ENCODE measurements at regions not wholly inside any gene's neighbourhood (a gene's known extent, or its start where the extent isn't known, plus 50 kb on each side); places are given as distances from the start of the nearest gene placed in this dataset.
A peak's percentile ranks its signal among the peaks of the same experiment; 100 is the strongest.
"Not testable (repeated sequence)": the region's sequence is repeated elsewhere in the genome, so short reads cannot be mapped to it uniquely, and the experiment has no call there.

GRCh38 chr3:127441764-127442163 lies 148.8 kb downstream of the TPRA1 start:
- no peak overlapping the region for H3K4me3 Mint-ChIP-seq
- H3K27me3 Mint-ChIP-seq, result peaks cover 13% of the 10 kb centered on the region
- no peak overlapping the region for H3K27ac Mint-ChIP-seq
- H3K4me1 Mint-ChIP-seq (ENCODE audit: unreplicated experiment), result no peaks in the 10 kb centered on the region
- TF ChIP-seq, protein P1, sequence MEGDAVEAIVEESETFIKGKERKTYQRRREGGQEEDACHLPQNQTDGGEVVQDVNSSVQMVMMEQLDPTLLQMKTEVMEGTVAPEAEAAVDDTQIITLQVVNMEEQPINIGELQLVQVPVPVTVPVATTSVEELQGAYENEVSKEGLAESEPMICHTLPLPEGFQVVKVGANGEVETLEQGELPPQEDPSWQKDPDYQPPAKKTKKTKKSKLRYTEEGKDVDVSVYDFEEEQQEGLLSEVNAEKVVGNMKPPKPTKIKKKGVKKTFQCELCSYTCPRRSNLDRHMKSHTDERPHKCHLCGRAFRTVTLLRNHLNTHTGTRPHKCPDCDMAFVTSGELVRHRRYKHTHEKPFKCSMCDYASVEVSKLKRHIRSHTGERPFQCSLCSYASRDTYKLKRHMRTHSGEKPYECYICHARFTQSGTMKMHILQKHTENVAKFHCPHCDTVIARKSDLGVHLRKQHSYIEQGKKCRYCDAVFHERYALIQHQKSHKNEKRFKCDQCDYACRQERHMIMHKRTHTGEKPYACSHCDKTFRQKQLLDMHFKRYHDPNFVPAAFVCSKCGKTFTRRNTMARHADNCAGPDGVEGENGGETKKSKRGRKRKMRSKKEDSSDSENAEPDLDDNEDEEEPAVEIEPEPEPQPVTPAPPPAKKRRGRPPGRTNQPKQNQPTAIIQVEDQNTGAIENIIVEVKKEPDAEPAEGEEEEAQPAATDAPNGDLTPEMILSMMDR (conservative IDR thresholded peaks at IDR 0.05), result no peak
- no peaks in the 10 kb centered on the region for H3K9me3 Mint-ChIP-seq
- H3K36me3 Mint-ChIP-seq, result no peaks in the 10 kb centered on the region
- no peak for DNase-seq (ENCODE audit: extremely low spot score, unreplicated experiment)

DNA sequence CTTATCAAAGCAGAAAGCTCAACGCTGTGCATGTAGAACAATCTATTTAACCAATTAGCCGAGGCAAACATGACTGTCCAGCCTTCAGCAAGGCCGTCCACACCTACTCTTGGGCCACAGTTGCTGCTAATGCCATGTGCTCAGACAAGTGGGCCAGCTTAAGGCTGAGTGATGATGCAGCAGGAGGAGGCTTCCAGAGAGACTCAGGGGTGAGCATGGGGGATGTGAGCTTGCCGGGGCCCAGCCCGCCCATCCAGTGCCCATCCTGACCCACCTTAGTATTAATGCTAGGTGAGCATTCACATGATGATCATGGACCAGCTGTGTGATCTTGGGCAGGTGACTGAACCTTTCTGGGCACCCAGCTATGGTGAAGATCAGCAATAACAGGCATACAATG lies 150.1 kb downstream of the TPRA1 start:
- H3K4me3 Mint-ChIP-seq, result no peak overlapping the region
- H3K27me3 Mint-ChIP-seq, result peaks cover 14% of the 10 kb centered on the region
- TF ChIP-seq, protein P1 (conservative IDR thresholded peaks at IDR 0.05), result no peak
- H3K36me3 Mint-ChIP-seq, result no peaks in the 10 kb centered on the region
- no peak overlapping the region for H3K27ac Mint-ChIP-seq
- no peaks in the 10 kb centered on the region for H3K9me3 Mint-ChIP-seq
- no peaks in the 10 kb centered on the region for H3K4me1 Mint-ChIP-seq (ENCODE audit: unreplicated experiment)
- DNase-seq (ENCODE audit: extremely low spot score, unreplicated experiment), result no peak

- no peak for DNase-seq (ENCODE audit: extremely low spot score, unreplicated experiment)
- H3K27ac Mint-ChIP-seq, result no peak overlapping the region
- H3K27me3 Mint-ChIP-seq, result peaks cover 14% of the 10 kb centered on the region
- no peaks in the 10 kb centered on the region for H3K36me3 Mint-ChIP-seq
- TF ChIP-seq, protein P1 (conservative IDR thresholded peaks at IDR 0.05), result no peak
- H3K9me3 Mint-ChIP-seq, result no peaks in the 10 kb centered on the region
- no peak overlapping the region for H3K4me3 Mint-ChIP-seq
- H3K4me1 Mint-ChIP-seq (ENCODE audit: unreplicated experiment), result no peaks in the 10 kb centered on the region
These were observed 150.9 kb downstream of the TPRA1 start for GRCh38 chr3:127439621-127440020.

- no peaks in the 10 kb centered on the region for H3K36me3 Mint-ChIP-seq
- H3K27ac Mint-ChIP-seq, result no peak overlapping the region
- peaks cover 14% of the 10 kb centered on the region for H3K27me3 Mint-ChIP-seq
- H3K4me1 Mint-ChIP-seq (ENCODE audit: unreplicated experiment), result no peaks in the 10 kb centered on the region
- H3K4me3 Mint-ChIP-seq, result no peak overlapping the region
- no peaks in the 10 kb centered on the region for H3K9me3 Mint-ChIP-seq
- peak; percentile 34 for DNase-seq (ENCODE audit: extremely low spot score, unreplicated experiment)
- TF ChIP-seq, protein P1 (conservative IDR thresholded peaks at IDR 0.05), result no peak
These were observed 151.1 kb upstream of the PRR20G start for GRCh38 chr3:127438951-127439350.

DNA sequence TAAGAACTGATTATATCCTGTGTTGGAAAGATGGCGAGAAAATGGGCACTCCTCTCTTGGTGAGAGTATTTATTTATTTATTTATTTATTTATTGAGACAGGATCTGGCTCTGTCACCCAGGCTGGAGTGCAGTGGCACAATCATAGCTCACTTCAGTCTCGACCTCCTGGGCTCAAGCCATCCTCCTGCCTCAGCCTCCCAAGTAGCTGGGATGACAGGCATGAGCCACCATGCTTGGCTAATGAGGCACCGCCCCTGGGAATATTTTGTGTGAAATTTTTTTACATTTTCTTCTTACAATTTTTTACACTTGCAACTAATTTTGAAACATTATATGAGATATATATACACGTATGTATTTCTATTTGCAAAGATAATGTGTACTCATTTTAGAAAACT lies 150.5 kb upstream of the PRR20G start:
- peak; percentile 2 for DNase-seq (ENCODE audit: extremely low spot score, unreplicated experiment)
- H3K36me3 Mint-ChIP-seq, result no peaks in the 10 kb centered on the region
- no peak overlapping the region for H3K27ac Mint-ChIP-seq
- H3K4me1 Mint-ChIP-seq (ENCODE audit: unreplicated experiment), result no peaks in the 10 kb centered on the region
- H3K9me3 Mint-ChIP-seq, result no peaks in the 10 kb centered on the region
- no peak overlapping the region for H3K4me3 Mint-ChIP-seq
- peaks cover 14% of the 10 kb centered on the region for H3K27me3 Mint-ChIP-seq
- TF ChIP-seq, protein P1 (conservative IDR thresholded peaks at IDR 0.05), result no peak

DNA sequence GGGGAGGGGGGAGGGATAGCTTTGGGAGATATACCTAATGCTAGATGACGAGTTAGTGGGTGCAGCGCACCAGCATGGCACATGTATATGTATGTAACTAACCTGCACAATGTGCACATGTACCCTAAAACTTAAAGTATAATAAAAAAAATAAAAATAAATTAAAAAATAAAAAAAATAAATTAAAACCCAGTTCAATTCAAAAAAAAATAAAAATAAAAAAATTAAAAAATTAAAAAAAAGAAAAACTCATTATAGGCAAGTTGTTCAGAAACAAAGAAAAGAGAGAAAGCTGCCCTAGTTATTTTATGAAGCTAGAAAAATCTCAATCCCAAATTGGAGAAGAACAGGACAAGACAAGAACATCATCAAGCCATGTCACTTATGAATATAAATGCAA lies 147.5 kb upstream of the PRR20G start:
- H3K36me3 Mint-ChIP-seq; DNase-seq (ENCODE audit: extremely low spot score, unreplicated experiment); H3K9me3 Mint-ChIP-seq; H3K4me1 Mint-ChIP-seq (ENCODE audit: unreplicated experiment); H3K27ac Mint-ChIP-seq; H3K4me3 Mint-ChIP-seq: not testable (repeated sequence)
- H3K27me3 Mint-ChIP-seq, result peaks cover 23% of the 10 kb centered on the region
